Iris pigment epithelial cell (primary cell): ENCODE measurements at regions not wholly inside any gene's neighbourhood (a gene's known extent, or its start where the extent isn't known, plus 50 kb on each side); places are given as distances from the start of the nearest gene placed in this dataset.
"Not testable (repeated sequence)": the region's sequence is repeated elsewhere in the genome, so short reads cannot be mapped to it uniquely, and the experiment has no call there.

Experiments used
- DNase-seq: peaks from one replicate; pipeline ENCODE4 v3.0.0-alpha.2; 2011; ENCODE audit warnings: low read depth

GRCh38 chr5:105903069-105903468, 1767.7 kb downstream of the EFNA5 start:
- peak; percentile 45 for DNase-seq

- no peak for DNase-seq
These were observed 1771.0 kb downstream of the EFNA5 start for GRCh38 chr5:105899726-105900125.

- DNase-seq: no peak
These were observed 1772.6 kb downstream of the EFNA5 start for GRCh38 chr5:105898183-105898582.

- DNase-seq: peak; percentile 62
These were observed 1785.5 kb downstream of the EFNA5 start for GRCh38 chr5:105885266-105885665.

- DNase-seq: no peak
These were observed 1787.7 kb downstream of the EFNA5 start for GRCh38 chr5:105882956-105883481.

- DNase-seq: no peak
These were observed 1792.3 kb downstream of the EFNA5 start for GRCh38 chr5:105878402-105878801.

- DNase-seq: no peak
These were observed 1793.1 kb downstream of the EFNA5 start for GRCh38 chr5:105877592-105877991.

- DNase-seq: no peak
These were observed 1796.4 kb downstream of the EFNA5 start for GRCh38 chr5:105874316-105874715.

GRCh38 chr5:105872569-105873270, 1798.0 kb downstream of the EFNA5 start:
- DNase-seq: no peak

GRCh38 chr5:105868038-105868780, 1802.5 kb downstream of the EFNA5 start:
- peak; percentile 4 for DNase-seq

GRCh38 chr5:105865834-105866233, 1804.9 kb downstream of the EFNA5 start:
- no peak for DNase-seq

- not testable (repeated sequence) for DNase-seq
These were observed 1811.4 kb downstream of the EFNA5 start for GRCh38 chr5:105859350-105859749.

- DNase-seq: peak; percentile 36
These were observed 1821.0 kb downstream of the EFNA5 start for GRCh38 chr5:105849701-105850100.

GRCh38 chr5:105840800-105841199, 1829.9 kb downstream of the EFNA5 start:
- peak; percentile 18 for DNase-seq

- no peak for DNase-seq
These were observed 1833.8 kb downstream of the EFNA5 start for GRCh38 chr5:105836887-105837286.

- DNase-seq: peak; percentile 56
These were observed 1834.5 kb downstream of the EFNA5 start for GRCh38 chr5:105836268-105836667.

- no peak for DNase-seq
These were observed 1841.9 kb downstream of the EFNA5 start for GRCh38 chr5:105828821-105829220.

GRCh38 chr5:105821800-105822199, 1848.9 kb downstream of the EFNA5 start:
- no peak for DNase-seq

- DNase-seq: no peak
These were observed 1852.8 kb downstream of the EFNA5 start for GRCh38 chr5:105817914-105818313.

GRCh38 chr5:105817416-105817815, 1853.3 kb downstream of the EFNA5 start:
- no peak for DNase-seq

- DNase-seq: no peak
These were observed 1853.8 kb downstream of the EFNA5 start for GRCh38 chr5:105816961-105817360.

- peak; percentile 70 for DNase-seq
These were observed 1858.4 kb downstream of the EFNA5 start for GRCh38 chr5:105812304-105812703.

- DNase-seq: no peak
These were observed 1862.8 kb downstream of the EFNA5 start for GRCh38 chr5:105807951-105808350.
